Heart left ventricle (tissue), 16 donors: ENCODE measurements at regions not wholly inside any gene's neighbourhood (a gene's known extent, or its start where the extent isn't known, plus 50 kb on each side); places are given as distances from the start of the nearest gene placed in this dataset.

ENCODE experiments used
- ATAC-seq, 4 donors: fragments of 200-7000 bp; cut with Tn5 transposase; one replicate each; pipeline ENCODE4 v1.9.1; 2020 to 2022; ENCODE audit warnings: moderate library complexity in 4 of 4, mild to moderate bottlenecking in 3 of 4, moderate number of reproducible peaks in 1 of 4
- DNase-seq, 5 donors: peaks; one replicate each; pipeline ENCODE4 v3.0.0-alpha.2; 2020
- H3K27ac ChIP-seq, 12 donors: fragments of 200-600 bp; sonication (generic) in 4 of 12; one replicate each; pipeline versions ENCODE4 v1.5.0 to v1.8.0; 2016 to 2022; ENCODE audit warnings: mild to moderate bottlenecking in 2 of 12
- H3K27me3 ChIP-seq, 9 donors: fragments of 200-600 bp; sonication (generic) in 2 of 9; one replicate each; pipeline versions ENCODE4 v1.5.1 to v1.8.0; 2016 to 2022; ENCODE audit warnings: mild to moderate bottlenecking in 3 of 9
- H3K36me3 ChIP-seq, 9 donors: fragments of 200-600 bp; sonication (generic) in 2 of 9; one replicate each; pipeline versions ENCODE4 v1.5.0 to v1.8.0; 2018 to 2022; ENCODE audit warnings: mild to moderate bottlenecking in 2 of 9
- H3K4me1 ChIP-seq, 12 donors: fragments of 200-600 bp; sonication (generic) in 4 of 12; one replicate each; pipeline versions ENCODE4 v1.5.0 to v1.8.0; 2016 to 2022; ENCODE audit warnings: mild to moderate bottlenecking in 3 of 12
- H3K4me3 ChIP-seq, 12 donors: fragments of 200-600 bp; sonication (generic) in 4 of 12; one replicate each; pipeline versions ENCODE4 v1.5.0 to v1.8.0; 2017 to 2022; ENCODE audit warnings: mild to moderate bottlenecking in 9 of 12, moderate library complexity in 4 of 12
- H3K9me3 ChIP-seq, 12 donors: fragments of 200-600 bp; sonication (generic) in 4 of 12; one replicate each; pipeline versions ENCODE4 v1.5.0 to v1.8.0; 2016 to 2022; ENCODE audit warnings: mild to moderate bottlenecking in 1 of 12
- CTCF ChIP-seq, 12 donors: fragments of 200-600 bp; sonication (generic) in 4 of 12; IDR thresholded peaks; one replicate each; pipeline versions ENCODE4 v1.5.0 to v1.8.0; 2018 to 2022; ENCODE audit warnings: antibody characterized with exemption in 12 of 12, mild to moderate bottlenecking in 5 of 12
- POLR2A ChIP-seq, 2 donors: fragments of 450-650 bp; IDR thresholded peaks; one replicate each; pipeline ENCODE4 v1.6.1; 2017; ENCODE audit warnings: antibody characterized with exemption in 2 of 2, mild to moderate bottlenecking in 2 of 2, moderate library complexity in 2 of 2
- WGBS, 4 donors: extraction: QIAGEN DNeasy Blood & Tissue Kit in 2 of 4; methylation state at CpG; one replicate each; pipeline versions ENCODE4 v1.1.5 to v1.1.7; 2013 to 2018; 5-methylcytosine and 5-hydroxymethylcytosine counted together
- intact Hi-C, 10 donors: fragments of 100-400 bp; cut with DNase I; formaldehyde crosslinking; loops; one replicate each; pipeline versions ENCODE4 v1.11.1 to v1.14.2; 2022
- donor health status: ischemic (EF 13 %, LVEDD 7.1; RV severe dilation, severe dysfunction).
- donor health status: healthy with polysubstance abuse.
- donor health status: DM: no; HTN: yes; CAD: no.
- donor health status: DM: no; HTN: no; CAD: no.
- donor health status: ischemic (EF 25% LVEDD 6.9; RV normal size, moderate dysfunction).
- donor health status: ischemic (EF 25% LVEDD 5.7; RV mildly dilated, moderate dysfunction).
- donor health status: healthy.
- donor health status: DM: yes; HTN: yes; CAD: no.
- donor health status: ischemic (EF 35%, LVEDD 5.7; RV mildly dilated, moderate dysfunction).
- donor health status: nonischemic (EF 11% LVEDD 7.7; RV severe dilation, severe dysfunction).
- donor health status: DM: yes; HTN: yes; CAD: no.
- donor health status: PGD.
- donor health status: ischemic (EF 29% LVEDD 5.4; RV normal size, mild dysfunction).
- donor health status: nonischemic (EF 23%, LVEDD 6.1; RV moderate dilation, normal function).

- no peak overlapping the region for H3K4me3 ChIP-seq
- no peaks in the 10 kb centered on the region for H3K27me3 ChIP-seq
- peak overlapping the region in 2 of 12 donors; percentile 32 to 45 for H3K27ac ChIP-seq
- intact Hi-C loops, result loop anchor here in 2 of 10 donors (10.0 kb wide), 1 partner anchor 125 kb away; no protein-coding TSS in a partner anchor
- peaks cover 0 to 28% (median 8%) of the 10 kb centered on the region in 12 donors for H3K4me1 ChIP-seq
- DNase-seq, result peak in 1 of 5 donors; percentile 58
- no peaks in the 10 kb centered on the region for H3K36me3 ChIP-seq
- WGBS, 4 donors, result 24 to 36% (median 30%) methylated on average over 2 of the region's 2 CpGs
- peak; percentile 70 to 93 (median 86) for ATAC-seq
- no peak for TF ChIP-seq POLR2A (IDR thresholded peaks at IDR 0.05)
- no peak for TF ChIP-seq CTCF (IDR thresholded peaks at IDR 0.05)
- no peaks in the 10 kb centered on the region for H3K9me3 ChIP-seq
Measured at GRCh38 chr21:28239340-28239739, 753.3 kb downstream of the LTN1 start.

- Histone ChIP-seq H3K4me1 (peaks cover 0 to 28% (median 8%) of the 10 kb centered on the region in 12 donors), H3K27me3 (no peaks in the 10 kb centered on the region), H3K4me3 (no peak overlapping the region), H3K36me3 (no peaks in the 10 kb centered on the region), H3K9me3 (no peaks in the 10 kb centered on the region), H3K27ac (no peak overlapping the region)
- DNase-seq (no peak), ATAC-seq (peak in 3 of 4 donors; percentile 26 to 41 (median 33))
- intact Hi-C loops, result loop anchor here in 2 of 10 donors (10.0 kb wide), 1 partner anchor 123 kb away; no protein-coding TSS in a partner anchor
- TF ChIP-seq POLR2A (IDR thresholded peaks at IDR 0.05) (no peak), CTCF (IDR thresholded peaks at IDR 0.05) (no peak)
- WGBS, 4 donors, result 65 to 73% (median 72%) methylated on average over 2 of the region's 2 CpGs
Measured at GRCh38 chr21:28237661-28238060, 755.0 kb downstream of the LTN1 start.

GRCh38 chr21:28235169-28235895 lies 757.3 kb downstream of the LTN1 start:
- Histone ChIP-seq H3K4me3 (no peak overlapping the region), H3K4me1 (peaks cover 0 to 28% (median 8%) of the 10 kb centered on the region in 12 donors), H3K27ac (peak overlapping the region in 1 of 12 donors; percentile 59), H3K9me3 (no peaks in the 10 kb centered on the region), H3K27me3 (no peaks in the 10 kb centered on the region), H3K36me3 (no peaks in the 10 kb centered on the region)
- DNase-seq, result peak in 1 of 5 donors; percentile 31
- no peak for TF ChIP-seq POLR2A (IDR thresholded peaks at IDR 0.05)
- TF ChIP-seq CTCF (IDR thresholded peaks at IDR 0.05), result peak in 5 of 12 donors; percentile 4 to 19 (median 6)
- WGBS, 4 donors, result 64 to 78% (median 72%) methylated on average over 3 of the region's 3 CpGs
- intact Hi-C loops, result loop anchor here in 2 of 10 donors (10.0 kb wide), 1 partner anchor 121 kb away; no protein-coding TSS in a partner anchor
- ATAC-seq, result peak; percentile 11 to 64 (median 36)

GRCh38 chr21:28234326-28234725 lies 758.4 kb downstream of the LTN1 start:
- Histone ChIP-seq H3K4me3 (no peak overlapping the region), H3K4me1 (peaks cover 0 to 27% (median 6%) of the 10 kb centered on the region in 12 donors), H3K9me3 (no peaks in the 10 kb centered on the region), H3K27me3 (no peaks in the 10 kb centered on the region), H3K27ac (no peak overlapping the region), H3K36me3 (no peaks in the 10 kb centered on the region)
- intact Hi-C loops, result loop anchor here in 2 of 10 donors (10.0 kb wide), 1 partner anchor 120 kb away; no protein-coding TSS in a partner anchor
- no peak for DNase-seq
- no peak for ATAC-seq
- TF ChIP-seq CTCF (IDR thresholded peaks at IDR 0.05), result no peak
- TF ChIP-seq POLR2A (IDR thresholded peaks at IDR 0.05), result no peak
- 81 to 88% (median 85%) methylated on average over 5 of the region's 5 CpGs for WGBS, 4 donors
